ENCODE measurements at regions not wholly inside any gene's neighbourhood (a gene's known extent, or its start where the extent isn't known, plus 50 kb on each side); places are given as distances from the start of the nearest gene placed in this dataset.

GRCh38 chr21:39124681-39125251 is 58.5 kb downstream of the PSMG1 start:
- no peak for DNase-seq

- no peak for DNase-seq
Measured at GRCh38 chr21:39123375-39123774, 59.9 kb downstream of the PSMG1 start.

- no peak for DNase-seq
Measured at GRCh38 chr21:39121600-39122355, 61.5 kb downstream of the PSMG1 start.

- DNase-seq = no peak
Measured at GRCh38 chr21:39120876-39121599, 62.2 kb downstream of the PSMG1 start.

- no peak for DNase-seq
Measured at GRCh38 chr21:39119891-39120290, 63.4 kb downstream of the PSMG1 start.

- DNase-seq = no peak
Measured at GRCh38 chr21:39118604-39119215, 64.5 kb downstream of the PSMG1 start.

- no peak for DNase-seq
Measured at GRCh38 chr21:39118061-39118460, 65.2 kb downstream of the PSMG1 start.

GRCh38 chr21:39117440-39117970 is 65.7 kb downstream of the PSMG1 start:
- DNase-seq = no peak

- no peak for DNase-seq
Measured at GRCh38 chr21:39116761-39117439, 66.4 kb downstream of the PSMG1 start.

GRCh38 chr21:39115576-39116235 is 67.5 kb downstream of the PSMG1 start:
- DNase-seq = no peak

GRCh38 chr21:39114871-39115575 is 68.2 kb downstream of the PSMG1 start:
- DNase-seq = no peak

- no peak for DNase-seq
Measured at GRCh38 chr21:39111931-39112550, 71.2 kb downstream of the PSMG1 start.

GRCh38 chr21:39110431-39110830 is 72.8 kb downstream of the PSMG1 start:
- no peak for DNase-seq

- DNase-seq = no peak
Measured at GRCh38 chr21:39109596-39110210, 73.5 kb downstream of the PSMG1 start.

- DNase-seq = no peak
Measured at GRCh38 chr21:39109163-39109530, 74.1 kb downstream of the PSMG1 start.

- no peak for DNase-seq
Measured at GRCh38 chr21:39108291-39109162, 74.7 kb downstream of the PSMG1 start.

GRCh38 chr21:39107739-39108138 is 75.5 kb downstream of the PSMG1 start:
- no peak for DNase-seq

GRCh38 chr21:39106881-39107462 is 76.3 kb downstream of the PSMG1 start:
- DNase-seq = no peak

- no peak for DNase-seq
Measured at GRCh38 chr21:39105836-39106235, 77.4 kb downstream of the PSMG1 start.
